Stimulated activated CD4-positive, alpha-beta T cell treated with anti-CD3 and anti-CD28 coated beads, Interleukin-15, amount 100 ng/mL, for 24 hours (primary cell): ENCODE measurements at regions not wholly inside any gene's neighbourhood (a gene's known extent, or its start where the extent isn't known, plus 50 kb on each side); places are given as distances from the start of the nearest gene placed in this dataset.
"Not testable (repeated sequence)": the region's sequence is repeated elsewhere in the genome, so short reads cannot be mapped to it uniquely, and the experiment has no call there.

ENCODE experiments used
- DNase-seq: peaks from one replicate; pipeline ENCODE4 v3.0.0-alpha.2; 2020

DNA sequence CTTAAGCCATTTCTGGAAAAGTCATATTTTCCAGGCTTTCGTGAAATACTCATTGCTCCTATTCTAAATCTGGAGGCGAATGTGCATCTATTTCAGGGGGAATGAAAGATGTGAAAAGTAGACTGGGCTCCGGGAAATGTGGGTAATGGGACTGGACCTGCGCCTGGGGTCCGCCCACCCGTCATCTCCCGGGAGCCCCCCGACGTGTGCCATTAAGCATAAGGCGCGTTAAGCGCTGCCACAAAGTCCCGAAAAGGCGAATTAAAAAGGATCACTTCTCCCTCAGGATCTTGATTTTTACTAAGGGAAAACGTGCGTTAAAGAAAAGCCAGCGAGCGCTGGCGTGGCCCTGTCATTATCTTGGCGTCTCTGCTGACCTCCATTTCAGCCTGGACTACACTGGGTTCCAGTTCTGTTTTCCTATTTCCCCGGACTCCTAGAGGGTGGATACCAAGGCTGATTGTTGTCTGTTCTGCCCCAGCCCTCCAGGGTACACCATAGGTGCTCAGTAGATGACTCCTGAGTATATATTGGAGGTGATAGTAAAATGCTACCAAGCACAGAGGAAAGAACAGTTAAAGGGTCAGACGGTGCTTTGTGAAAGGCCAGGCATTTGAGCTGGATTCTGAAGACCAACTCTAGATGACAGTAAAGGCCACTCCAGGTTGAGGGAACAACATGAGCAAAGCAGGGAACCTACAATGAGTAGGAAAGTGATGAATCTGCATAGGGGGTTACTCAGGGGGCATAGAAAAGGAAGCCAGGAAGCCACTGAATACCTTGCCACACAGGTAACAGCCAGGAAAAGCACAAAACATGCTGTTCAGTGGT is 89.2 kb upstream of the ARID1B start:
- no peak for DNase-seq

DNA sequence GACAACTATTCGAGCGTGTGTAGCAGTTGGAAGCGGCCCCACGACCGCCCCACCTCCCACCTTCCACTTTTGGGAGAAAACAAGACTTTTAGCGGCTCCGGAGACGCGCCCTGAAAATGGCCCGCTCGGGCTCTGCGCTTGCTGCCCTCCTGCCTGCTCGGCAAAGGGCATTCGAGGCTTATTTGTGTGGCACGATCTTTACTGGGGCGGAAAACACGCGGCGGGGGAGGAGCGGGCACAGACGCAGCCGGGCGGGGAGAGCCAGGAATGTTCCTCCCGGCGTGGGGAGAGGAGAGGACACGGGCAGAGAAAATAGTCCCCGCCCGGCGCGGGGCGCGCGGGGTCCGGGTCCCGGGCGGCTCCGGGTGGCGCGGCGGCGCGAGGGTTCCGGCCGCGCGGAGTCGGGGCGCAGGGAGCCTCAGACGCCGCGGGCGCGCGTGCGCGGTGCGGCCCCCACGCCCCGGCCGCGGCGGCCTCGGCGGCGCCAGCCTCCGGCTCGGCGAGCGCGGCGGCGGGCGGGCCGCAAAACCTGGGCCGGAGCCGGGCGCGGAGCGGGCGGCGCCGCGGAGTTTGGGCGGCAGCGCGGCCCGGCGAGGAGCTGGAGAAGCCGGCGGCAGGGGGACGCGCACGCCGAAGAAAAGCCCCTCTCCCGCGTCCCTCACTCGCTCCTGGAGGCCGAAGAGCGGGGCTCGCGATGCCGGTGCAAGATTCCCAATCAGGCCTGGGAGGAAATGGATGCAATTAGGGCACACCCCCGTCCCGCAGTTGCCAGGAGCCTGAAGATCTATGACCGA is 90.0 kb upstream of the ARID1B start:
- DNase-seq: peak; percentile 80

DNA sequence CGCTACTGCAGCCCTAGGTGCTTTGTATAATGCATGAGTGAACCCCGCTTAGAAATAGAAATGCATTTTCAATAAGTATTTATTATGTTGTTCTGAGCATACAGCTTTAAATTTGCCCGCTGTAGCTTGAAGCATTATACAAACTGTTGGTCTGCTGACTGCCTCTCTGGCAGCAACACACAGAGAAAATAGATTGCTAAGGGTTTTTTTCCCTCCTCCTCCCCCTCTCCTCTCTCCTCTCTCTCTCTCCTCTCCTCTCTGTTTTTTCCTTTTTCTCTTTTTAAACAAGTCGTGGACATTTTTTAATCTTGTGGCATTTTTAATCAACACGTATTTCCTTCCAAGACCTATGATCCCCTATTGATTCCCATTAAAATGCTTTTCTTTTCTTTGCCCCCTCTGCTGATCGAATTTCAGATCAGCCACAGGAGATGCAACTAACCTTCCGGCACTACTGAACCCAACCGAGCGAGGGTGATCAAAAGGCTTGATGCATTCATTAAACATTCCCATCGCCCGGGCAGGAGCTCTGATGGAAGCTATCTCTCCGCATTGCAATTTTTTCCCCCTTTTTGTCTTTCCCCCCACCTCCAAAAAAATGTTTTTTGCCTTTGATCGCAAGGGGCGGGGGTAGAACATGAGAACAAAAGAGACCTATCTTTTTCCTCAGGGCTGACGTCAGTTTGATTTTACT is 90.7 kb upstream of the ARID1B start:
- no peak for DNase-seq

DNA sequence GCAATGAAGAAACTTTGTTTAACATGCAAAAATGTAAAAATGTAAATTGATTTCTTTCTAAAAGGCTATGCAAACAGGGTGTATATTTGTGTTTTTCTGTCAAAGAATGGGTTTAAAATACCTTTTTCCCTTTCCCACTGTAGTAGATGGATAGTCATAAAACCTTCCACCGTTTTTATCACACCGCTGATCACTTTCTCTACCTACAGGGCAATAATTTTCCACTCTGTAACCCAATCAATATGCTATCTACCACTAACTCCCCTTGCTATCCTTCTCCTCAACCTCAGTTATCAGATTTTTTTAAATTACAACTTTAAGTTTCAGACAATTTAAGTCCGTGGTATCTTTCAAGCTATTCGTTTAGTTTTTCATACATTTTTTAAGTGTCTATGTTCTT is 91.4 kb upstream of the ARID1B start:
- DNase-seq: no peak

DNA sequence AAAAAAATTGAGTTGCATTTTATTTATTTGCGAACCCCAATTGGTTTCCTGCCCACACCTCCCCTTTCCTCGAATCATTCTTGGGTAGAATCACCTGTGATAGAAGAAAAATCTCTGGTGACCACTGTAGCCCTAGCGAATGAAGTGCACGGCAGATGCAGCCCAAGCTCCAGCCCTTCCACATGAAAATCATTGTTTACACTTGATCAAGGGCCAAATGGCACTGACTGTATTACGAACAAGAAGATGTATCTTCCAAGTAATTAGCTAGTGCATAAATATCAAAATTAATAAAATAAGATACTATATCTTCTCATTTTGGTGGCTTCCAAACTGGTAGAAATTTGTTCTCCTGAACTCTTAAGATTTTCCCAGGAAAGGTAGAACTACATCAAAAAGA is 93.4 kb upstream of the ARID1B start:
- DNase-seq: no peak

DNA sequence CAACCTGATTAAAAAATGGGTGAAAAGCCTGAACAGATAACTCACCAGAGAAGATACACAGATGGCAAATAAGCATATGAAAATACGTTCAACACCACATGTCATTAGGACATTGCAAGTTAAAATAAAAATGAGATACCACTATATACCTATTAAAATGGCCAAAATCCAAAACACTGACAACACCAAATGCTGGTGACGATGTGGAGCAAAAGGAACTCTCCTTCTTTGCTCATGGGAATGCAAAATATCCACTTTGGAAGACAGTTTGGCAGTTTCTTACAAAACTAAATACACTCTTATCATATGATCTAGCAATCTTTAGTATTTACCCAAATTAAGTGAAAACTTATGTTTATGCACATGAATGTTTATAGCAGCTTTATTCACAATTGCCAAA is 100.5 kb upstream of the ARID1B start:
- DNase-seq: no peak

DNA sequence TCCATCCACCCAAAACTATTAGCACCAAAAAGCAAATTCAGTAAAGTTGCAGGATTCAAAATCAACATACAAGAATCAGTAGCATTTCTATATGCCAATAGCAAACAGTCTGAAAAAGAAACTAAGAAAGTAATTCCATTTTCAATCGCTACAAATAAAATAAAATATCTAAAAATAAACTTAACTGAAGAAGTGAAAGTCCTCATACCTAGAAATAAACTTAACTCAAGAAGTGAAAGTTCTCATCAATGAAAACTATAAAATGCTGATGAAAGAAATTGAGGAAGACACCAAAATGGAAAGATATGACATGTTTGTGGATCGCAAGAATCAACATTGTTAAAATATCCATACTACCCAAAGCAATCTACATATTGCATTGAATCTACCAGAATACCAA is 103.0 kb upstream of the ARID1B start:
- DNase-seq: no peak

DNA sequence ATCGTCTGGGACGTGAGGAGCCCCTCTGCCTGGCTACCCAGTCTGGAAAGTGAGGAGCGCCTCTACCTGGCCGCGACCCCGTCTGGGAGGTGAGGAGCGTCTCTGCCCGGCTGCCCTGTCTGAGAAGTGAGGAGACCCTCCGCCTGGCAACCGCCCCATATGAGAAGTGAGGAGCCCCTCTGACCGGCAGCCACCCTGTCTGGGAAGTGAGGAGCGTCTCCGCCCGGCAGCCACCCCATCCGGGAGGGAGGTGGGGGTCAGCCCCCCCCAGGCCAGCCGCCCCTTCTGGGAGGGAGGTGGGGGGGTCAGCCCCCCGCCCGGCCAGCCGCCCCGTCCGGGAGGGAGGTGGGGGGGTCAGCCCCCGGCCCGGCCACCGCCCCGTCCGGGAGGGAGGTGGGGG is 107.1 kb upstream of the ARID1B start:
- not testable (repeated sequence) for DNase-seq

DNA sequence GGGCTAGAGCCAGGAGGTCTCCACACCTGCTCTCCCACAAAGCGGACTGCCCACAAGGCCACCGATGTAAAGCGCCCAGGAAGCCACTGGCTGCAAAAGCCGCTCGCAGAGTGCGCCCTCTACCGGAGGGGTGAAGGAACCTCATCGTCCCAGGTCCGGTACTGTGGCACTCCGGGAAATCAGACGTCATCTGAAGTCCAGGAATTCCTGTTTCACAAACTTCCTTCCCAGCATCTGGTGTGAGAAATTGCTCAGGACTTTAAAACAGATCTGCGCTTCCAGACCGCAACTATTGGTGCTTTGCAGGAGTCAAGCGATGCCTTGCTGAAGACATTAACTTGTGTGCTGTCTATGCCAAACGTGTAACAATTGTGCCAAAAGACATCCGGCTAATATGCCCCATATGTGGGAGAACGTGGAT is 115.1 kb upstream of the ARID1B start:
- DNase-seq: peak; percentile 72

DNA sequence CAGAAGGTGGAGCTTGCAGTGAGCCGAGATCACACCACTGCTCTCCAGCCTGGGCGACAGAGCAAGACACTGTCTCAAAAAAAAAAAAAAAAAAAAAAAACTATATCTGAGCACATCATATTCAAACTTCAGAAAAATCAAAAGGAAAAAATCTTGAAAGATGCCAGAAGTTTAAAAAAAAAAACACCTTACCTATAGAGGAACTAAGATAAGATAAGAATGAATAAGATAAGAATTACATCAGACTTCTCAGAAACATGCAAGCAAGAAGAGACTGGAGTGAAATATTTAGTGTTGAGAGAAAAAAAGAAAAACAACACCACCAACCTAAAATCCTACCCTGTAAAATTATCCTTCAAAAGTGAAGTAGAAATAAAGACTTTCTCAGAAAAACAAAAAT is 116.8 kb upstream of the ARID1B start:
- no peak for DNase-seq

DNA sequence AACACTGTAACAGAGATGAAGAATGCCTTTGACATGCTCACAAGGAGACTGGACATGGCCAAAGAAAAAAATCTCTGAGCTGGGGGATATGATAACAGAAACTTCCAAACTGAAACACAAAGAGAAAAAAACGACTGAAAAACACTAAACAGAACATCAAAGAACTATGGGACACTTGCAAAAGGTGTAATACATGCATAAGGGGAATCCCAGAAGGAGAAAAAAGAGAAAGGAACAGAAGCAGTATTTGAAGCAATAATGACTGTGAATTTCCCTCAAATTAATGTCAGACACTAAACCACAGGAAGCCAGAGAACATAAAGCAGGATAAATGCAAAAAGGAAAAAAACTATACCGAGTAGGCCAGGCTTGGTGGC is 117.4 kb upstream of the ARID1B start:
- DNase-seq: no peak

DNA sequence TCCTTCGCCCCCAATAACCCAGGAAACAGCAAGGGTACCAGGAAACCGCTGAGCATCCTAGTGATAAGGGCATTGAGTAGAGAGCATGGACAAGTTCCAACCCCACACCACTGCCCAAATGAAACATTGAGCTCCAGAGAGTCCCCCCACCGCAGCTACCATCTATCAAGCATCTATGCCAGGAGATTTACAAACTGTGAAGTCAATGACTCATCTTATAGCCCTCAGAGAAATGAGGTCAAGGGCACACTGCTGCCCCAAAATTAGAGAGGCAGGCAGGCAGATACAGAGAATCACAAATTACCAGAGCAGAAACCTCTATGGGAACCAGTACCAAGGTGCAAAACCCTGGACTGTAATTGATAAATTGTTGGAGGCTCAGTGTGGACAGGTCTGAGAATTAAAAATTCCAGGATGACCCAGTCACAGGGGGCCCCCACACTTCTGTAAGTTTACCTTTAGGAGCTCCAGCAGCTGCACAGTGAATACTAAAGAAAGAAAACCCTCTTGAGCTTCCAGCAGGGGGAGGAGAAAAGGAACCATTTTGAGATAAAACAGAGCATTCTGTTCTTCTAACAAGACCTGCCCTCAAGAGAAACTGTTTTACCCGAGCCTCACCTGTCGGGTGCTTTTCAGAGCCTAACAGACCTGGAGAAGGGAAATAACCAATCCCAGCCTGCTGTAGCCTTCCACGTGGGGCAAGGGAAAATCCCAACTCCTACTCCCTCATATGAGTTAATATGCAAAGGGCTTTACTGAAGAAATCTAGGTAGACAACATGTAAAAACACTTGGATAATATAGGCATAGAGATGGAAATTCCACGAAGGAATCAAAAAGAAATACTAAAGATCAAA is 118.0 kb upstream of the ARID1B start:
- DNase-seq: no peak

DNA sequence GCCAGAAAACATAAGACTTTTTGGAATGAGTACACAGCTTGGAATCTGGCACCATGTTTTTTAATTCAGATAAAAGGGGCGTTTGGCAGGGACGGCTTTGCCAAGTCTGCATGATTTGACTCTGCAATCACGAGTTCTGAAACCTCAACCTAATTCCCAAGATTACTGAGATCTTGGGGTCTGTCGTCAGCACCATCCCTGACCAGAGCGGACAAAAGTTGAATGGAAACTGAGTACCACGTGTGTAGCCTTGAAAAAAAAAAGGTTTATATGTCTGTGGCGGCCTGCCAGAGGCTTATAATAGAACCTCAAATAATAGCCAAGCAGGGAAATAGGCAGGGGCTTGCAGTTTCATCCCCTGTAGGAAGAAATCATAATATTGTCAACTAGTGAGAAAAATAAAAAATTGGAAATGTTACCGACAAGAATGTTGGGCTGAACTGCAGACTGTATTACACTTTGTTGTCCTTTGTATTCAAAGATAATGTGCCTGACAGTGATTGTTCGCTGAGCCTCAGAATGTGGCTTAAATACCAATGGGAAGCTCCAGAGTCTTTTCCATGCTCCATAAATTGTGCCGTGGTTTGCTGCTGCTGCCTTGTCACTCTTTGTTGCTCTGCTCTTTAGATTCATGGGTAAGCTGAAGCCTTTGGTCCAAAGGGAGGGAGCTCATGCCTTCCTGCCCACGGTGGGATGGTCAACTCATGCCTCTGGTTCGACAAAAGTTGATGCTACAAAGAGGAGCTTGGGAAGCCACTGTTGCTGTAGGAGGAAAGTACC is 118.8 kb upstream of the ARID1B start:
- DNase-seq: no peak

DNA sequence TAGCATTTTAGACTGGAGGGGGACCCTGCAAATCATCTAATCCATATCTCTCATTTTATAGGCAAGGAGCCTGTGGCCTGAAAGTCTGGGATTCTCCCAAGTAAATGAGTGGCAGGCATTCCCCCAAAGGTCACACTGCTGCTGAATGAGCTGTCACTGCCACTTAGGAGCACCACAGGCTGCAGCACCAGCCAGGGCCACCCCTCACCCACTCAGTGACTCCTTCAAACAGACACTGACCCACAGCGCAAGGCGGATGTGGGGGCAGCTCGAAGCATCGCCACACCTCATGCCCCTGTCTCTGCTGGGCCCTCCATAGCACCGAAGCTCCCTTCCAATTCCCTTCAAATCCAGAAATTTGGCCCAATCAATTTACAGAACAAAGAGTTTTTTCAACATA is 119.9 kb upstream of the ARID1B start:
- DNase-seq: no peak

DNA sequence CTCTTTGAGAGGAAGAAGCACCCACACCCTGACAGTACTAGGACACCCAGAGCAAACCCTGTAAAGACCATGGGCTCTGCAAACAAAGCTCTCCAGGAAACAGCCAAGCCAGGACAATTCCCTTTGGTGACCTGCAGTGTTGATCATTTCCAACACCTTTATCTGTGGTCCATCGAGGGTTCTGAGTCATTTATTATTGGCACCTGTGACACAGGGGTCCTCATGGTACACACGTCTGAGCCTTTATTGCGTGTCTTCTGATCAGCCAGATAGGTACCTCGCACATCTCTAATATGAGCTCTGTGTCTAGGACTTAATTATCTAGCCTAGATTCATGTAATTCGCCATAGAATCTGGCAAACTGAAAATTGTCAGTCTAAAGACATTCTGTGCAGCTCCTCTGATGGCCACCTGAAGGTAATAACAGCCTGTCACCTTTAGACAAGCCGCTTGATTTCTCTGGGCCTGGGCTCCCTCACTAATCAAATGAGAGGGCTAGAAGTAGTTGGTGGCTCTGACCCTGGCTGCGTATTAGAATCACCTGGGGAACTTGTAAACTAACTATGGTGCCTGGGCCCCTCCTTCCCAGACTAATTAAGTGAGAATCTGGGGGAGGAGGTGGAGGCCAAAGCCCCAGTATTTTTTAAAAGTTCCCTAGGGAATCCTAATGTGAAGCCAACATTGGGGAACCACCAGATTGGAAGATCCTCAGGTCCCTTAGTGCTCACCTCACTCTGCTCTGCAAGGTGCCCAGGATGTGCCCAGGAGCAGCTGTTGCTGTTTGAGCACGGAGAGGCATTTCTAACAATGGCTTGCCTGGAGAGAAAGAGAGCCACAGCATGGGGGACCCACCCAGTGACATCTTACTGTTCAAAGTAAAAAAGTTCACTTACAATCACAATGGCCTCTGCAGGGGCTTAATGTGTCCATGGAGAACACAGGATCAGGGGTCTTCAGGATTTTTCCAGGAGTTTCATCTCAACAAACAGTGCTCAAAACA is 122.0 kb upstream of the ARID1B start:
- no peak for DNase-seq

DNA sequence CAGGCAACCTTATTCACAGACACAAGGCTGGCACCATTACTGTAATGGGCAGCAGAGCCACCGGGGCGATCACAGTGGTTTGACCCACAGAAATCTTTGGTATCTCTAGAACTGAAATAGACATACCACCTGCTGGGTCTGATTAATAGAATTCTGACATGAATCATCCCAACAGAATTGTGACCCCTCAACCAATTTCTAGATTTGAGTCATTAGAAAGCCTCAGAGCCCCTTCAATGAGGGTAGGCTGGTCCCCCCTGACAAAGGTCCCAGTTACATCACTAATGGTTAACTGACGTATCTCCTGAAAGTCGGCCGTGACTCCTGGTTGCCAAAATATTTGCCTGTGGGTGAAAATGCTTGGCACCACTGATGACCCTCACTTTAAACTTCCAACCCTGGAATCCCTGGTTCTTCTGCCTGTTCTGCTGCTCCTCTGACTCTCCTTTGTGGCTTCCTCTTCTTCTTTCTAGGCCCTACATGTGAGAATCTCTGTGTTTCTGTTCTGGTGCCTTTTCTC is 124.9 kb upstream of the ARID1B start:
- DNase-seq: no peak

DNA sequence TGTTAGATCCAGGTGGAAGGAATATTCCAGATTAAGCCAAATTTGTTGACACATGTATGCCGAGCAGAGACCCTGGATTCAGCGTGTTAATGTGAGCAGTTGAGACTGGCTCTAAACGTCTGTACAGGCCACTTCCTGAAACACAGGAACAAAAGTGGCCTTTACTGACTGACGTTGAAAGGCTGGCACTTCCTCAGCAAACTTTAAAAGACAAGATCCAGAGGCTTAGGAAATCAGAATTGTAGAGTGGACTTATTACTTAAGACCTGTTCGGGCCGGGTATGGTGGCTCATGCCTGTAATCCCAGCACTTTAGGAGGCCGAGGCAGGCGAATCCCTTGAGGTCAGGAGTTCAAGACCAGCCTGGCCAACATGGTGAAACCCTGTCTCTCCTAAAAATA is 125.7 kb upstream of the ARID1B start:
- no peak for DNase-seq

DNA sequence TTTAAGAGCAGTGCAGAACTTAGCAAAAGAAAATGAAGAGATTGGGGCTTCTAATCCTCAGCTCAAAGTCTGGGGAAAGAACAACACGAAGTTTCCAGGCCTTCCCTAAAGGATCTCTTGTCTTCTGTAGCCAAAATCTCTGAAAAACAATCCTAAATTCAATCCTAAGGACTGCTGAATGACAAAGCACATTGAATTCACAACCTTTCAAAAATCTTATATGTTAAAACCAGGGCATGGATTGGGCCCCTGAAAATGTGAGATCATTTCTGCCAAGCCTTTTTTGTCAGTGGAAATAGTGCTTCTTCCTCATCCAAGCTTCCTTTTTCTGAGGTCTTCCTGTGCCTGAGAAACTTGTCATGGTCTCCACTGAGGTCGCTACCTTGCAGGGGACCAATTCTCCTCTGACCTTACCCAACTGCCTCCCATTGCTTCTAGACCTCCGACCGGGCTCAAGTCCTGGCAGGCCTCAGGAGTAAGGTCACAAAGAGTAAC is 126.2 kb upstream of the ARID1B start:
- DNase-seq: no peak

DNA sequence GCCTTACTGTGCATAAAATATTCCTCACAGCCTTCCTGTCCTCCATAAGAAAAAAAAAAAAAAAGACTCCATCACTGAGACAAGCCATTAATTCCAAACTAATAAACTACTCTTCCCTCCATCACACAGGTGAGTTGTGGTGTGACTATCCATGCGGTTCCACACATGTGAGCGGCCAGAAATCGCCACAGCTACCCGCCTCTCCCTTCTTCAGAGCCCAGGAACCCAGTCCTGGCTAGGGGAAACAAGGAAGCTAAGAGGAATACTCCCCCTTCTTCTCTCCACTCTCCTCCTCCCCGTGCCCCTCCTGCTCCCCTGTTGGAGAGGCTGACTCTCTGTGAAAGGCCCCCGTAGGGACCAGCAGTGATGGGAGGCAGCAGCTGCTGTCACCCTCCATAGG is 128.6 kb upstream of the ARID1B start:
- DNase-seq: no peak

DNA sequence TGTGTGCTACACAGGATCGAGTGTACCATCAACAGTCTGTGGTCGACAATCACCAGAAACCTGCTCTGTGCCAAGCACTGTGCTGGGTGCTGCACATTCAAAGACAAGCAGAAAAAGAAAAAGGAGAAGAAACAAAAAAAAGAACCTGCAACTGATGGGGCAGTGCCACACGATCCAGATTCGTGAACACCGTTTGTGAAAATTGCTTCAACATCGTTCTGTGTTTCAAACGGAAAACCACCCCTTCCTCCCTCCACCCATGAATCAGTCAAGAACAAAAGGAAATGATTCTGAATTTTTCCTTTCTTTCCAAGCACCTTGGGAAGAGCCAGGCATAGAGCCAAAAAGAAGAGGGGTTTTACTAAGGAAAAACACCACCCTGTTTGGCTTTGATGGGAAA is 129.2 kb upstream of the ARID1B start:
- no peak for DNase-seq
